GM23338 (cell line): ENCODE measurements at regions not wholly inside any gene's neighbourhood (a gene's known extent, or its start where the extent isn't known, plus 50 kb on each side); places are given as distances from the start of the nearest gene placed in this dataset.

Experiments
- ATAC-seq: fragments of 200-7000 bp; cut with Tn5 transposase; 3 replicates; pipeline ENCODE4 v1.9.1; 2020
- DNase-seq: peaks from one replicate; pipeline ENCODE4 v3.0.0-alpha.2; 2015; ENCODE audit warnings: low spot score
- H2AFZ ChIP-seq: fragments of 200-600 bp; sonication (generic); 2 replicates; pipeline ENCODE4 v1.8.0; 2016; ENCODE audit warnings: antibody characterized with exemption, mild to moderate bottlenecking, moderate library complexity
- H3F3A ChIP-seq: fragments of 200-600 bp; sonication (generic); replicated peaks from 2 replicates; pipeline ENCODE4 v1.8.0; 2017; ENCODE audit warnings: antibody characterized with exemption, mixed run types, low read depth
- H3K27ac ChIP-seq: fragments of 200-600 bp; sonication (generic); 2 replicates; pipeline ENCODE4 v1.6.1; 2016; ENCODE audit warnings: low read depth
- H3K27me3 ChIP-seq: fragments of 200-600 bp; sonication (generic); 2 replicates; pipeline ENCODE4 v1.8.0; 2016; ENCODE audit warnings: mild to moderate bottlenecking, mixed run types, moderate library complexity; ENCODE audit not compliant: insufficient read depth
- H3K36me3 ChIP-seq: fragments of 200-600 bp; sonication (generic); 2 replicates; pipeline ENCODE4 v1.8.0; 2016; ENCODE audit warnings: mild to moderate bottlenecking; ENCODE audit not compliant: insufficient read depth
- H3K4me1 ChIP-seq: fragments of 200-600 bp; sonication (generic); 2 replicates; pipeline ENCODE4 v1.8.0; 2016; ENCODE audit warnings: mild to moderate bottlenecking, moderate library complexity; ENCODE audit not compliant: insufficient read depth
- H3K4me2 ChIP-seq: fragments of 200-600 bp; sonication (generic); 2 replicates; pipeline ENCODE4 v1.7.1; 2017; ENCODE audit warnings: mixed run types
- H3K4me3 ChIP-seq: fragments of 200-600 bp; sonication (generic); 2 replicates; pipeline ENCODE4 v1.6.1; 2016; ENCODE audit warnings: mixed run types
- H3K79me2 ChIP-seq: fragments of 200-600 bp; sonication (generic); replicated peaks from 2 replicates; pipeline ENCODE4 v1.8.0; 2017; ENCODE audit warnings: mild to moderate bottlenecking; ENCODE audit not compliant: insufficient read depth
- H3K9me2 ChIP-seq: fragments of 200-600 bp; sonication (generic); 2 replicates; pipeline ENCODE4 v1.8.0; 2017; ENCODE audit not compliant: insufficient read depth
- H4K20me1 ChIP-seq: fragments of 200-600 bp; sonication (generic); replicated peaks from 2 replicates; pipeline ENCODE4 v1.8.0; 2017; ENCODE audit warnings: mild to moderate bottlenecking; ENCODE audit not compliant: insufficient read depth
- H3K27ac Mint-ChIP-seq: 2 replicates; pipeline ENCODE4 v1.8.0; 2020; ENCODE audit warnings: inconsistent platforms, mild to moderate bottlenecking, moderate library complexity, mixed read lengths
- H3K27me3 Mint-ChIP-seq: 3 replicates; pipeline ENCODE4 v1.8.0; 2022; ENCODE audit warnings: low read depth, mild to moderate bottlenecking, moderate library complexity, mixed read lengths, inconsistent platforms; ENCODE audit not compliant: insufficient read depth, poor library complexity
- H3K36me3 Mint-ChIP-seq: 3 replicates; pipeline ENCODE4 v1.8.0; 2021; ENCODE audit warnings: low read depth, mild to moderate bottlenecking, inconsistent platforms, moderate library complexity, mixed read lengths
- H3K4me1 Mint-ChIP-seq: 3 replicates; pipeline ENCODE4 v1.8.0; 2020; ENCODE audit warnings: mild to moderate bottlenecking, inconsistent platforms, mixed read lengths
- H3K4me3 Mint-ChIP-seq: 3 replicates; pipeline ENCODE4 v1.8.0; 2021; ENCODE audit warnings: moderate library complexity, mild to moderate bottlenecking, inconsistent platforms, mixed read lengths
- H3K9me3 Mint-ChIP-seq: 3 replicates; pipeline ENCODE4 v1.8.0; 2020; ENCODE audit warnings: moderate library complexity, mild to moderate bottlenecking, inconsistent platforms, mixed read lengths
- EZH2 ChIP-seq: fragments of 200-600 bp; sonication (generic); IDR thresholded peaks from one replicate; pipeline ENCODE4 v1.8.0; 2017; ENCODE audit warnings: antibody characterized with exemption, mild to moderate bottlenecking, low read depth; ENCODE audit not compliant: unreplicated experiment
- EZH2phosphoT487 ChIP-seq: fragments of 200-600 bp; sonication (generic); IDR thresholded peaks from one replicate; pipeline ENCODE4 v1.8.1; 2018; ENCODE audit warnings: antibody characterized with exemption; ENCODE audit not compliant: unreplicated experiment
- JUNB ChIP-seq: IDR thresholded peaks from one replicate; pipeline ENCODE4 v1.6.1; 2016; ENCODE audit warnings: antibody characterized with exemption; ENCODE audit not compliant: unreplicated experiment
- STAT1 ChIP-seq: IDR thresholded peaks from one replicate; pipeline ENCODE4 v1.6.1; 2016; ENCODE audit warnings: antibody characterized with exemption; ENCODE audit not compliant: unreplicated experiment
- ZNF114 ChIP-seq: fragments of 250-450 bp; sonication (Bioruptor Pico); IDR thresholded peaks from 2 replicates; pipeline ENCODE4 v1.5.0; 2020; ENCODE audit warnings: mild to moderate bottlenecking, moderate library complexity
- ZNF331 ChIP-seq: fragments of 250-450 bp; sonication (Bioruptor Pico); IDR thresholded peaks from 2 replicates; pipeline ENCODE4 v1.5.0; 2020; ENCODE audit warnings: low read depth, mild to moderate bottlenecking, moderate library complexity
- TF ChIP-seq, protein P1 (sequence below): fragments of 250-450 bp; sonication (Bioruptor Pico); IDR thresholded peaks from 2 replicates; pipeline ENCODE4 v1.5.0; 2020; ENCODE audit warnings: mild to moderate bottlenecking, moderate library complexity
- TF ChIP-seq, protein P2 (sequence below), 2 experiments: fragments of 200-600 bp in 1 of 2; sonication (generic) in 1 of 2; conservative IDR thresholded peaks; 2 replicates each; pipeline versions ENCODE4 v1.5.1 to v1.6.1; 2016 to 2017; ENCODE audit warnings: antibody characterized with exemption in 2 of 2, low read depth in 2 of 2, mild to moderate bottlenecking in 2 of 2, moderate library complexity in 1 of 2
- TF ChIP-seq, protein P3 (sequence below): IDR thresholded peaks from one replicate; pipeline ENCODE4 v1.6.1; 2018; ENCODE audit warnings: antibody characterized with exemption; ENCODE audit not compliant: unreplicated experiment
- TF ChIP-seq, protein P4 (sequence below): IDR thresholded peaks from 2 replicates; pipeline ENCODE4 v1.6.1; 2016; ENCODE audit warnings: antibody characterized with exemption

DNA sequence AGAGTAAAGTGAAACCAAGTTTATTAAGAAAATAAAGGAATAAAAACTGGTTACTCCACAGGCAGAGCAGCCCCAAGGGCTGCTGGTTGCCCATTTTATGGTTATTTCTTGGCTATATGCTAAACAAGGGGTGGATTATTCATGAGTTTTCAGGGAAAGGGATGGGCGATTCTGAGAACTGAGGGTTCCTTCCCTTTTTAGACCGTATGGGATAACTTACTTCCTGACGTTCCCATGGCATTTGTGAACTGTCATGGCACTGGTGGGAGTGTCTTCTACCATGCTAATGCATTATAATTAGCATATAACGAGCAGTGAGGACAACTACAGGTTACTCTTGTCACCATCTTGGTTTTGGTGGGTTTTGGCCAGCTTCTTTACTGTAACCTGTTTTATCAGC lies 323.9 kb upstream of the PTGER4 start:
- ATAC-seq = no peak

DNA sequence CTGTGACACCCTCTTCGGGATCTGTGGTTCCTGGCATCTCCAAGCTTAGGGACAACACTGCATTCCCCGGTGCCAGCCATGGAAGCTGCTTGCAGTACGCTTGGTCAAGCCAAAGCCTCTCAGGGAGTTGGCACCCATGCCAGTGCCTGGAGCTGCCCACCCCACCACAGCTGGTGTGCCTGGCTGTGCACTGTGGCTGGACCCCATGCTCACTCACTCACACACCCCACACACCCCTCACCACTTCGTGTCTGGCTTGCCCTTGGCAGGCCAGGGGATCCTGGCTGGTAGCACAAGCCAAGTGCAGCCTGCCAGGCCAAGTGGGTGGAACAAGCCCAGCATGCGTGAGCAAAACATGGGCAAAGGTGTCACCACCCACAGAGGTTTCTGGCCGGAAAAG lies 324.5 kb upstream of the PTGER4 start:
- Histone ChIP-seq H4K20me1 (no peaks in the 10 kb centered on the region), H3K4me1 (no peaks in the 10 kb centered on the region), H2AFZ (no peak overlapping the region), H3F3A (no peaks in the 10 kb centered on the region), H3K4me2 (no peak overlapping the region), H3K36me3 (no peaks in the 10 kb centered on the region), H3K9me2 (peaks cover 7% of the 10 kb centered on the region; the same call in 1 of the 2 replicates), H3K79me2 (no peaks in the 10 kb centered on the region), H3K4me3 (no peak overlapping the region), H3K27me3 (no peaks in the 10 kb centered on the region), H3K27ac (no peak overlapping the region)
- Mint-ChIP-seq H3K27ac (no peak overlapping the region), H3K9me3 (no peaks in the 10 kb centered on the region), H3K36me3 (no peaks in the 10 kb centered on the region), H3K4me1 (no peaks in the 10 kb centered on the region), H3K4me3 (no peak overlapping the region), H3K27me3 (no peaks in the 10 kb centered on the region)
- DNase-seq (no peak), ATAC-seq (no peak)
- TF ChIP-seq, protein P1, sequence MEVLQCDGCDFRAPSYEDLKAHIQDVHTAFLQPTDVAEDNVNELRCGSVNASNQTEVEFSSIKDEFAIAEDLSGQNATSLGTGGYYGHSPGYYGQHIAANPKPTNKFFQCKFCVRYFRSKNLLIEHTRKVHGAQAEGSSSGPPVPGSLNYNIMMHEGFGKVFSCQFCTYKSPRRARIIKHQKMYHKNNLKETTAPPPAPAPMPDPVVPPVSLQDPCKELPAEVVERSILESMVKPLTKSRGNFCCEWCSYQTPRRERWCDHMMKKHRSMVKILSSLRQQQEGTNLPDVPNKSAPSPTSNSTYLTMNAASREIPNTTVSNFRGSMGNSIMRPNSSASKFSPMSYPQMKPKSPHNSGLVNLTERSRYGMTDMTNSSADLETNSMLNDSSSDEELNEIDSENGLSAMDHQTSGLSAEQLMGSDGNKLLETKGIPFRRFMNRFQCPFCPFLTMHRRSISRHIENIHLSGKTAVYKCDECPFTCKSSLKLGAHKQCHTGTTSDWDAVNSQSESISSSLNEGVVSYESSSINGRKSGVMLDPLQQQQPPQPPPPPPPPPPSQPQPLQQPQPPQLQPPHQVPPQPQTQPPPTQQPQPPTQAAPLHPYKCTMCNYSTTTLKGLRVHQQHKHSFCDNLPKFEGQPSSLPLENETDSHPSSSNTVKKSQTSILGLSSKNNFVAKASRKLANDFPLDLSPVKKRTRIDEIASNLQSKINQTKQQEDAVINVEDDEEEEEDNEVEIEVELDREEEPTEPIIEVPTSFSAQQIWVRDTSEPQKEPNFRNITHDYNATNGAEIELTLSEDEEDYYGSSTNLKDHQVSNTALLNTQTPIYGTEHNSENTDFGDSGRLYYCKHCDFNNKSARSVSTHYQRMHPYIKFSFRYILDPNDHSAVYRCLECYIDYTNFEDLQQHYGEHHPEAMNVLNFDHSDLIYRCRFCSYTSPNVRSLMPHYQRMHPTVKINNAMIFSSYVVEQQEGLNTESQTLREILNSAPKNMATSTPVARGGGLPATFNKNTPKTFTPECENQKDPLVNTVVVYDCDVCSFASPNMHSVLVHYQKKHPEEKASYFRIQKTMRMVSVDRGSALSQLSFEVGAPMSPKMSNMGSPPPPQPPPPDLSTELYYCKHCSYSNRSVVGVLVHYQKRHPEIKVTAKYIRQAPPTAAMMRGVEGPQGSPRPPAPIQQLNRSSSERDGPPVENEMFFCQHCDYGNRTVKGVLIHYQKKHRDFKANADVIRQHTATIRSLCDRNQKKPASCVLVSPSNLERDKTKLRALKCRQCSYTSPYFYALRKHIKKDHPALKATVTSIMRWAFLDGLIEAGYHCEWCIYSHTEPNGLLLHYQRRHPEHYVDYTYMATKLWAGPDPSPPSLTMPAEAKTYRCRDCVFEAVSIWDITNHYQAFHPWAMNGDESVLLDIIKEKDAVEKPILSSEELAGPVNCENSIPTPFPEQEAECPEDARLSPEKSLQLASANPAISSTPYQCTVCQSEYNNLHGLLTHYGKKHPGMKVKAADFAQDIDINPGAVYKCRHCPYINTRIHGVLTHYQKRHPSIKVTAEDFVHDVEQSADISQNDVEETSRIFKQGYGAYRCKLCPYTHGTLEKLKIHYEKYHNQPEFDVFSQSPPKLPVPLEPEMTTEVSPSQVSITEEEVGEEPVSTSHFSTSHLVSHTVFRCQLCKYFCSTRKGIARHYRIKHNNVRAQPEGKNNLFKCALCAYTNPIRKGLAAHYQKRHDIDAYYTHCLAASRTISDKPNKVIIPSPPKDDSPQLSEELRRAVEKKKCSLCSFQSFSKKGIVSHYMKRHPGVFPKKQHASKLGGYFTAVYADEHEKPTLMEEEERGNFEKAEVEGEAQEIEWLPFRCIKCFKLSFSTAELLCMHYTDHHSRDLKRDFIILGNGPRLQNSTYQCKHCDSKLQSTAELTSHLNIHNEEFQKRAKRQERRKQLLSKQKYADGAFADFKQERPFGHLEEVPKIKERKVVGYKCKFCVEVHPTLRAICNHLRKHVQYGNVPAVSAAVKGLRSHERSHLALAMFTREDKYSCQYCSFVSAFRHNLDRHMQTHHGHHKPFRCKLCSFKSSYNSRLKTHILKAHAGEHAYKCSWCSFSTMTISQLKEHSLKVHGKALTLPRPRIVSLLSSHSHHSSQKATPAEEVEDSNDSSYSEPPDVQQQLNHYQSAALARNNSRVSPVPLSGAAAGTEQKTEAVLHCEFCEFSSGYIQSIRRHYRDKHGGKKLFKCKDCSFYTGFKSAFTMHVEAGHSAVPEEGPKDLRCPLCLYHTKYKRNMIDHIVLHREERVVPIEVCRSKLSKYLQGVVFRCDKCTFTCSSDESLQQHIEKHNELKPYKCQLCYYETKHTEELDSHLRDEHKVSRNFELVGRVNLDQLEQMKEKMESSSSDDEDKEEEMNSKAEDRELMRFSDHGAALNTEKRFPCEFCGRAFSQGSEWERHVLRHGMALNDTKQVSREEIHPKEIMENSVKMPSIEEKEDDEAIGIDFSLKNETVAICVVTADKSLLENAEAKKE (CRISPR knock-in tag) = no peak
- TF ChIP-seq, protein P2, sequence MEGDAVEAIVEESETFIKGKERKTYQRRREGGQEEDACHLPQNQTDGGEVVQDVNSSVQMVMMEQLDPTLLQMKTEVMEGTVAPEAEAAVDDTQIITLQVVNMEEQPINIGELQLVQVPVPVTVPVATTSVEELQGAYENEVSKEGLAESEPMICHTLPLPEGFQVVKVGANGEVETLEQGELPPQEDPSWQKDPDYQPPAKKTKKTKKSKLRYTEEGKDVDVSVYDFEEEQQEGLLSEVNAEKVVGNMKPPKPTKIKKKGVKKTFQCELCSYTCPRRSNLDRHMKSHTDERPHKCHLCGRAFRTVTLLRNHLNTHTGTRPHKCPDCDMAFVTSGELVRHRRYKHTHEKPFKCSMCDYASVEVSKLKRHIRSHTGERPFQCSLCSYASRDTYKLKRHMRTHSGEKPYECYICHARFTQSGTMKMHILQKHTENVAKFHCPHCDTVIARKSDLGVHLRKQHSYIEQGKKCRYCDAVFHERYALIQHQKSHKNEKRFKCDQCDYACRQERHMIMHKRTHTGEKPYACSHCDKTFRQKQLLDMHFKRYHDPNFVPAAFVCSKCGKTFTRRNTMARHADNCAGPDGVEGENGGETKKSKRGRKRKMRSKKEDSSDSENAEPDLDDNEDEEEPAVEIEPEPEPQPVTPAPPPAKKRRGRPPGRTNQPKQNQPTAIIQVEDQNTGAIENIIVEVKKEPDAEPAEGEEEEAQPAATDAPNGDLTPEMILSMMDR (conservative IDR thresholded peaks at IDR 0.05; ENCODE audit: low read depth in 2 of 2) = no peak
- TF ChIP-seq, protein P3, sequence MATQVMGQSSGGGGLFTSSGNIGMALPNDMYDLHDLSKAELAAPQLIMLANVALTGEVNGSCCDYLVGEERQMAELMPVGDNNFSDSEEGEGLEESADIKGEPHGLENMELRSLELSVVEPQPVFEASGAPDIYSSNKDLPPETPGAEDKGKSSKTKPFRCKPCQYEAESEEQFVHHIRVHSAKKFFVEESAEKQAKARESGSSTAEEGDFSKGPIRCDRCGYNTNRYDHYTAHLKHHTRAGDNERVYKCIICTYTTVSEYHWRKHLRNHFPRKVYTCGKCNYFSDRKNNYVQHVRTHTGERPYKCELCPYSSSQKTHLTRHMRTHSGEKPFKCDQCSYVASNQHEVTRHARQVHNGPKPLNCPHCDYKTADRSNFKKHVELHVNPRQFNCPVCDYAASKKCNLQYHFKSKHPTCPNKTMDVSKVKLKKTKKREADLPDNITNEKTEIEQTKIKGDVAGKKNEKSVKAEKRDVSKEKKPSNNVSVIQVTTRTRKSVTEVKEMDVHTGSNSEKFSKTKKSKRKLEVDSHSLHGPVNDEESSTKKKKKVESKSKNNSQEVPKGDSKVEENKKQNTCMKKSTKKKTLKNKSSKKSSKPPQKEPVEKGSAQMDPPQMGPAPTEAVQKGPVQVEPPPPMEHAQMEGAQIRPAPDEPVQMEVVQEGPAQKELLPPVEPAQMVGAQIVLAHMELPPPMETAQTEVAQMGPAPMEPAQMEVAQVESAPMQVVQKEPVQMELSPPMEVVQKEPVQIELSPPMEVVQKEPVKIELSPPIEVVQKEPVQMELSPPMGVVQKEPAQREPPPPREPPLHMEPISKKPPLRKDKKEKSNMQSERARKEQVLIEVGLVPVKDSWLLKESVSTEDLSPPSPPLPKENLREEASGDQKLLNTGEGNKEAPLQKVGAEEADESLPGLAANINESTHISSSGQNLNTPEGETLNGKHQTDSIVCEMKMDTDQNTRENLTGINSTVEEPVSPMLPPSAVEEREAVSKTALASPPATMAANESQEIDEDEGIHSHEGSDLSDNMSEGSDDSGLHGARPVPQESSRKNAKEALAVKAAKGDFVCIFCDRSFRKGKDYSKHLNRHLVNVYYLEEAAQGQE = no peak
- TF ChIP-seq JUNB = no peak
- no peak for TF ChIP-seq ZNF331
- TF ChIP-seq EZH2 = no peak
- TF ChIP-seq STAT1 = no peak
- no peak for TF ChIP-seq ZNF114 (CRISPR knock-in tag)
- TF ChIP-seq, protein P4, sequence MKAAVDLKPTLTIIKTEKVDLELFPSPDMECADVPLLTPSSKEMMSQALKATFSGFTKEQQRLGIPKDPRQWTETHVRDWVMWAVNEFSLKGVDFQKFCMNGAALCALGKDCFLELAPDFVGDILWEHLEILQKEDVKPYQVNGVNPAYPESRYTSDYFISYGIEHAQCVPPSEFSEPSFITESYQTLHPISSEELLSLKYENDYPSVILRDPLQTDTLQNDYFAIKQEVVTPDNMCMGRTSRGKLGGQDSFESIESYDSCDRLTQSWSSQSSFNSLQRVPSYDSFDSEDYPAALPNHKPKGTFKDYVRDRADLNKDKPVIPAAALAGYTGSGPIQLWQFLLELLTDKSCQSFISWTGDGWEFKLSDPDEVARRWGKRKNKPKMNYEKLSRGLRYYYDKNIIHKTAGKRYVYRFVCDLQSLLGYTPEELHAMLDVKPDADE = no peak

More for the DNA sequence above, 323.9 kb upstream of the PTGER4 start:
- Histone ChIP-seq H3K27me3 (no peaks in the 10 kb centered on the region), H3K9me2 (peaks cover 7% of the 10 kb centered on the region; the same call in 1 of the 2 replicates), H3K79me2 (no peaks in the 10 kb centered on the region), H3K27ac (no peak overlapping the region), H3F3A (no peaks in the 10 kb centered on the region), H2AFZ (no peak overlapping the region), H3K4me3 (no peak overlapping the region), H4K20me1 (no peaks in the 10 kb centered on the region), H3K4me2 (no peak overlapping the region), H3K36me3 (no peaks in the 10 kb centered on the region), H3K4me1 (no peaks in the 10 kb centered on the region)
- TF ChIP-seq STAT1 (no peak), EZH2phosphoT487 (no peak)
- H3K27me3 Mint-ChIP-seq = no peaks in the 10 kb centered on the region
- no peaks in the 10 kb centered on the region for H3K36me3 Mint-ChIP-seq
- H3K4me1 Mint-ChIP-seq = no peaks in the 10 kb centered on the region
- no peaks in the 10 kb centered on the region for H3K9me3 Mint-ChIP-seq
- no peak overlapping the region for H3K4me3 Mint-ChIP-seq
- DNase-seq = no peak
- H3K27ac Mint-ChIP-seq = no peak overlapping the region
